HL-60 (cell line): ENCODE measurements at regions not wholly inside any gene's neighbourhood (a gene's known extent, or its start where the extent isn't known, plus 50 kb on each side); places are given as distances from the start of the nearest gene placed in this dataset.

Source experiments
- CTCF ChIP-seq: IDR thresholded peaks from one replicate; pipeline ENCODE4 v1.5.1; 2011; ENCODE audit warnings: low read length, control low read depth, inconsistent platforms; ENCODE audit not compliant: insufficient read depth
- GABPA ChIP-seq: IDR thresholded peaks from 2 replicates; pipeline ENCODE4 v1.6.1; 2012; ENCODE audit warnings: low read depth

GRCh38 chr13:61111529-61111928, 304.1 kb downstream of the PCDH20 start:
- no peak for TF ChIP-seq CTCF
- no peak for TF ChIP-seq GABPA
